H1 (cell line): ENCODE measurements at regions not wholly inside any gene's neighbourhood (a gene's known extent, or its start where the extent isn't known, plus 50 kb on each side); places are given as distances from the start of the nearest gene placed in this dataset.

Source experiments
- CTCF ChIA-PET: fragments of 300-600 bp; sonication (Branson Sonifier 250); formaldehyde crosslinking; loops from one replicate; lab custom pipeline; 2021; ENCODE audit not compliant: partially characterized antibody; lab: Charles Lee
- POLR2A ChIA-PET: fragments of 300-600 bp; sonication (Branson Sonifier 250); formaldehyde crosslinking; loops from one replicate; lab custom pipeline; 2021; ENCODE audit warnings: inconsistent platforms; ENCODE audit not compliant: partially characterized antibody; lab: Charles Lee
- DNase-seq, 2 experiments: peaks; one replicate each; pipeline versions ENCODE4 v3.0.0 to v3.0.0-alpha.2; 2010 to 2022; ENCODE audit warnings: low spot score in 2 of 2, low read depth in 1 of 2, mixed read lengths in 1 of 2
- FAIRE-seq: peaks from 2 replicates; lab custom pipeline; 2011; peaks lifted over from hg19 to GRCh38; lab: Jason Lieb, UNC
- H2AFZ ChIP-seq: 2 replicates; pipeline ENCODE4 v1.8.1; 2012; ENCODE audit warnings: low read length, inconsistent platforms
- H2AK5ac ChIP-seq: 2 replicates; pipeline ENCODE4 v1.6.1; 2013; ENCODE audit warnings: low read depth, low read length
- H2BK120ac ChIP-seq: replicated peaks from 2 replicates; pipeline ENCODE3; 2013; ENCODE audit warnings: low read depth, low read length, inconsistent platforms
- H2BK12ac ChIP-seq: 2 replicates; pipeline ENCODE4 v1.6.1; 2013; ENCODE audit warnings: low read depth, low read length
- H2BK15ac ChIP-seq: 2 replicates; pipeline ENCODE4 v1.6.1; 2013; ENCODE audit warnings: low read length
- H2BK20ac ChIP-seq: 2 replicates; pipeline ENCODE4 v1.6.1; 2013; ENCODE audit warnings: low read length
- H2BK5ac ChIP-seq: 2 replicates; pipeline ENCODE4 v1.6.1; 2013; ENCODE audit warnings: low read depth, low read length
- H3K14ac ChIP-seq: 2 replicates; pipeline ENCODE4 v1.6.1; 2013; ENCODE audit warnings: inconsistent platforms; ENCODE audit not compliant: insufficient read length
- H3K18ac ChIP-seq: 2 replicates; pipeline ENCODE4 v1.6.1; 2013; ENCODE audit warnings: low read length; ENCODE audit errors: extremely low read depth
- H3K23ac ChIP-seq: 2 replicates; pipeline ENCODE4 v1.6.1; 2013; ENCODE audit warnings: inconsistent platforms; ENCODE audit not compliant: insufficient read length
- H3K23me2 ChIP-seq: 2 replicates; pipeline ENCODE4 v1.6.1; 2013; ENCODE audit warnings: low read depth, low read length
- H3K27ac ChIP-seq: 2 replicates; pipeline ENCODE4 v1.6.1; 2011; ENCODE audit warnings: low read depth, low read length, inconsistent platforms
- H3K27me3 ChIP-seq, 4 experiments: replicated peaks in 1 of 4; 1 replicate in 1 of 4; 2 replicates in 3 of 4; pipeline versions ENCODE4 v1.6.1 to v1.8.1; 2011 to 2013; ENCODE audit warnings: low read length in 3 of 4, mild to moderate bottlenecking in 3 of 4, inconsistent platforms in 2 of 4, mixed read lengths in 2 of 4, moderate library complexity in 1 of 4; ENCODE audit not compliant: control insufficient read depth in 3 of 4, insufficient read depth in 3 of 4; ENCODE audit errors: extremely low read depth in 1 of 4
- H3K36me3 ChIP-seq, 4 experiments: 2 replicates each; pipeline versions ENCODE4 v1.6.1 to v1.8.1; 2011 to 2013; ENCODE audit warnings: mild to moderate bottlenecking in 4 of 4, low read length in 3 of 4, moderate library complexity in 2 of 4, control low read depth in 1 of 4, inconsistent platforms in 1 of 4; ENCODE audit not compliant: insufficient read depth in 4 of 4, control insufficient read depth in 2 of 4
- H3K4ac ChIP-seq: replicated peaks from 2 replicates; pipeline ENCODE3; 2013; ENCODE audit warnings: low read length, low read depth, mixed read lengths, inconsistent platforms; ENCODE audit not compliant: insufficient read length
- H3K4me1 ChIP-seq, 4 experiments: replicated peaks in 1 of 4; 1 replicate in 1 of 4; 2 replicates in 3 of 4; pipeline versions ENCODE4 v1.6.1 to v1.8.1; 2011 to 2013; ENCODE audit warnings: low read length in 3 of 4, inconsistent platforms in 2 of 4, mixed read lengths in 1 of 4; ENCODE audit not compliant: insufficient read depth in 4 of 4, control insufficient read depth in 3 of 4
- H3K4me2 ChIP-seq, 2 experiments: 2 replicates each; pipeline versions ENCODE4 v1.6.1 to v1.8.1; 2011 to 2013; ENCODE audit warnings: low read depth in 2 of 2, low read length in 2 of 2, control low read depth in 1 of 2, inconsistent platforms in 1 of 2, mild to moderate bottlenecking in 1 of 2; ENCODE audit not compliant: insufficient read depth in 1 of 2
- H3K4me3 ChIP-seq, 4 experiments: fragments of 200-600, 300-600 bp in 1 of 4; sonication (generic), shearing (Covaris generic), sonication (Bioruptor Twin) in 1 of 4; 2 replicates each; pipeline versions ENCODE4 v1.5.1 to v1.8.1; 2011 to 2016; ENCODE audit warnings: low read length in 4 of 4, low read depth in 3 of 4, control low read depth in 2 of 4, inconsistent platforms in 2 of 4, mild to moderate bottlenecking in 2 of 4, mixed read lengths in 1 of 4, moderate library complexity in 1 of 4; ENCODE audit not compliant: insufficient read depth in 2 of 4; ENCODE audit errors: extremely low read depth in 1 of 4
- H3K56ac ChIP-seq: replicated peaks from 2 replicates; pipeline ENCODE3; 2013; ENCODE audit warnings: low read depth, mild to moderate bottlenecking, mixed read lengths, low read length, inconsistent platforms; ENCODE audit not compliant: insufficient read length
- H3K79me1 ChIP-seq: 2 replicates; pipeline ENCODE4 v1.6.1; 2013; ENCODE audit warnings: low read depth, low read length, control low read depth
- H3K79me2 ChIP-seq, 2 experiments: 2 replicates each; pipeline versions ENCODE4 v1.6.1 to v1.8.1; 2012 to 2013; ENCODE audit warnings: low read length in 2 of 2, mild to moderate bottlenecking in 2 of 2, inconsistent platforms in 1 of 2; ENCODE audit not compliant: insufficient read depth in 2 of 2, control insufficient read depth in 1 of 2
- H3K9ac ChIP-seq, 4 experiments: replicated peaks in 1 of 4; 1 replicate in 1 of 4; 2 replicates in 3 of 4; pipeline versions ENCODE4 v1.6.1 to v1.8.1; 2011 to 2013; ENCODE audit warnings: low read depth in 3 of 4, low read length in 3 of 4, control low read depth in 2 of 4, mild to moderate bottlenecking in 2 of 4, moderate library complexity in 2 of 4, inconsistent platforms in 1 of 4; ENCODE audit errors: extremely low read depth in 1 of 4
- H3K9me3 ChIP-seq, 2 experiments: 2 replicates each; pipeline versions ENCODE4 v1.6.1 to v1.8.1; 2012 to 2013; ENCODE audit warnings: mild to moderate bottlenecking in 2 of 2, moderate library complexity in 2 of 2, control low read depth in 1 of 2, inconsistent platforms in 1 of 2, low read depth in 1 of 2, low read length in 1 of 2, mixed read lengths in 1 of 2; ENCODE audit not compliant: insufficient read depth in 2 of 2
- H4K20me1 ChIP-seq, 2 experiments: replicated peaks in 1 of 2; 2 replicates each; pipeline versions ENCODE3 to v1.8.1; 2011 to 2013; ENCODE audit warnings: inconsistent platforms in 2 of 2, low read length in 2 of 2, mild to moderate bottlenecking in 1 of 2; ENCODE audit not compliant: insufficient read depth in 2 of 2, control insufficient read depth in 1 of 2
- H4K5ac ChIP-seq: 2 replicates; pipeline ENCODE4 v1.6.1; 2013; ENCODE audit warnings: low read length, low read depth, mixed read lengths, inconsistent platforms; ENCODE audit not compliant: insufficient read length
- H4K8ac ChIP-seq: 2 replicates; pipeline ENCODE4 v1.8.0; 2013; ENCODE audit warnings: mild to moderate bottlenecking, moderate library complexity, low read length, inconsistent platforms; ENCODE audit not compliant: insufficient read depth; ENCODE audit errors: extremely low read depth
- H4K91ac ChIP-seq: replicated peaks from 2 replicates; pipeline ENCODE3; 2013; ENCODE audit warnings: low read length, mixed read lengths, inconsistent platforms; ENCODE audit not compliant: insufficient read length
- CHD1 ChIP-seq: IDR thresholded peaks from 2 replicates; pipeline ENCODE4 v1.6.1; 2012; ENCODE audit warnings: low read depth, low read length, improper control_type of control experiment
- E2F6 ChIP-seq: IDR thresholded peaks from 2 replicates; pipeline ENCODE4 v1.6.1; 2012; ENCODE audit warnings: inconsistent platforms
- EZH2 ChIP-seq: fragments of 200-600 bp; sonication (generic); IDR thresholded peaks from 2 replicates; pipeline ENCODE4 v1.7.1; 2012; ENCODE audit warnings: low read depth, mild to moderate bottlenecking, moderate library complexity, low read length, inconsistent platforms; ENCODE audit not compliant: severe bottlenecking
- FOSL1 ChIP-seq: IDR thresholded peaks from 2 replicates; pipeline ENCODE4 v1.6.1; 2011; ENCODE audit warnings: mild to moderate bottlenecking, low read depth, low read length, moderate library complexity; ENCODE audit not compliant: insufficient read depth
- HDAC2 ChIP-seq, 2 experiments: fragments of 300-600 bp in 1 of 2; sonication (generic) in 1 of 2; IDR thresholded peaks; 2 replicates each; pipeline ENCODE4 v1.6.1; 2011 to 2012; ENCODE audit warnings: low read depth in 2 of 2, low read length in 2 of 2, mild to moderate bottlenecking in 2 of 2, moderate library complexity in 2 of 2, borderline replicate concordance in 1 of 2, inconsistent platforms in 1 of 2
- JUN ChIP-seq: IDR thresholded peaks from 2 replicates; pipeline ENCODE4 v1.6.1; 2011; ENCODE audit warnings: low read depth, mild to moderate bottlenecking, improper control_type of control experiment, low read length
- KDM1A ChIP-seq: fragments of 200-600, 300-600 bp; sonication (generic); IDR thresholded peaks from 2 replicates; pipeline ENCODE4 v1.7.1; 2016; ENCODE audit warnings: mild to moderate bottlenecking, low read length, borderline replicate concordance
- MAFK ChIP-seq: IDR thresholded peaks from 2 replicates; pipeline ENCODE4 v1.6.1; 2012; ENCODE audit warnings: low read depth, mild to moderate bottlenecking, improper control_type of control experiment, low read length
- MAX ChIP-seq: IDR thresholded peaks from 2 replicates; pipeline ENCODE4 v1.6.1; 2012; ENCODE audit warnings: inconsistent platforms
- POLR2AphosphoS5 ChIP-seq: IDR thresholded peaks from 2 replicates; pipeline ENCODE4 v1.6.1; 2011; ENCODE audit warnings: low read depth, low read length
- TEAD4 ChIP-seq: IDR thresholded peaks from 2 replicates; pipeline ENCODE4 v1.6.1; 2012; ENCODE audit warnings: low read depth, low read length, inconsistent platforms, mixed read lengths
- WGBS, 2 experiments: shearing (Covaris generic) in 1 of 2; methylation state at CpG; one replicate each; pipeline versions ENCODE4 v1.1.6 to v1.1.7; 2013 to 2015; ENCODE audit warnings: low lambda C conversion rate in 2 of 2, mixed read lengths in 2 of 2, inconsistent platforms in 1 of 2, low coverage in 1 of 2, missing lambda C conversion rate in 1 of 2; ENCODE audit not compliant: insufficient replicate concordance in 2 of 2, insufficient coverage in 1 of 2, insufficient read length in 1 of 2; ENCODE audit errors: extremely low coverage in 1 of 2, missing lambda C conversion rate in 1 of 2; 5-methylcytosine and 5-hydroxymethylcytosine counted together

GRCh38 chr2:125364984-125365265 lies 1291.0 kb upstream of the GYPC start:
- Histone ChIP-seq H3K4ac (no peak overlapping the region), H2BK12ac (no peak overlapping the region), H3K4me1 (no peaks in the 10 kb centered on the region), H3K36me3 (no peaks in the 10 kb centered on the region), H2BK15ac (no peak overlapping the region), H3K27ac (no peak overlapping the region), H3K79me1 (no peaks in the 10 kb centered on the region), H2BK5ac (no peak overlapping the region), H2AFZ (no peak overlapping the region), H3K23ac (no peak overlapping the region), H3K56ac (no peak overlapping the region), H2AK5ac (no peak overlapping the region), H3K9me3 (no peaks in the 10 kb centered on the region), H3K27me3 (no peaks in the 10 kb centered on the region), H3K23me2 (no peaks in the 10 kb centered on the region), H4K8ac (no peak overlapping the region), H2BK120ac (no peak overlapping the region), H4K91ac (no peak overlapping the region), H3K9ac (no peak overlapping the region), H4K20me1 (no peaks in the 10 kb centered on the region), H2BK20ac (no peak overlapping the region), H3K14ac (no peak overlapping the region), H4K5ac (no peak overlapping the region), H3K4me3 (no peak overlapping the region), H3K4me2 (no peak overlapping the region), H3K18ac (no peak overlapping the region), H3K79me2 (no peaks in the 10 kb centered on the region)
- ChIA-PET CTCF (interaction anchor here (0.6 to 1.8 kb wide), 2 partner anchors 21 to 119 kb away, joined by 3 to 5 read pairs; no protein-coding TSS in a partner anchor), POLR2A (no interaction called here)
- WGBS, 2 experiments, result 88% methylated on average over 1 of the region's 1 CpG; no CpG with 5 or more reads in 1 of the 2 experiments
- FAIRE-seq, result no peak
- no peak for TF ChIP-seq FOSL1
- TF ChIP-seq CHD1, result no peak
- no peak for TF ChIP-seq MAFK
- no peak for TF ChIP-seq KDM1A
- no peak for TF ChIP-seq HDAC2 (IDR thresholded peaks at IDR 0.05; ENCODE audit: borderline replicate concordance in 1 of 2, low read depth in 2 of 2, low read length in 2 of 2)
- TF ChIP-seq MAX, result no peak
- no peak for TF ChIP-seq JUN
- no peak for TF ChIP-seq TEAD4
- no peak for TF ChIP-seq POLR2AphosphoS5
- TF ChIP-seq EZH2, result no peak
- no peak for TF ChIP-seq E2F6
- no peak for DNase-seq
